GM08714 (cell line): ENCODE measurements at regions not wholly inside any gene's neighbourhood (a gene's known extent, or its start where the extent isn't known, plus 50 kb on each side); places are given as distances from the start of the nearest gene placed in this dataset.

Experiments
- H3K4me3 ChIP-seq: fragments of 200-500 bp; sonication (Bioruptor generic); 2 replicates; pipeline ENCODE4 v1.5.1; 2014; ENCODE audit warnings: mild to moderate bottlenecking, low read length, inconsistent platforms
- ZNF274 ChIP-seq: IDR thresholded peaks from 2 replicates; pipeline ENCODE4 v1.6.1; 2012; ENCODE audit warnings: mild to moderate bottlenecking, low read depth, low read length

GRCh38 chr20:40502576-40502975 is 186.5 kb downstream of the MAFB start:
- no peak overlapping the region for H3K4me3 ChIP-seq
- TF ChIP-seq ZNF274: no peak

- TF ChIP-seq ZNF274: no peak
- H3K4me3 ChIP-seq: no peak overlapping the region
These were observed 189.6 kb downstream of the MAFB start for GRCh38 chr20:40499391-40499790.

GRCh38 chr20:40497899-40498691 is 190.9 kb downstream of the MAFB start:
- TF ChIP-seq ZNF274: no peak
- H3K4me3 ChIP-seq: no peak overlapping the region

GRCh38 chr20:40495956-40496355 is 193.1 kb downstream of the MAFB start:
- H3K4me3 ChIP-seq: no peak overlapping the region

DNA sequence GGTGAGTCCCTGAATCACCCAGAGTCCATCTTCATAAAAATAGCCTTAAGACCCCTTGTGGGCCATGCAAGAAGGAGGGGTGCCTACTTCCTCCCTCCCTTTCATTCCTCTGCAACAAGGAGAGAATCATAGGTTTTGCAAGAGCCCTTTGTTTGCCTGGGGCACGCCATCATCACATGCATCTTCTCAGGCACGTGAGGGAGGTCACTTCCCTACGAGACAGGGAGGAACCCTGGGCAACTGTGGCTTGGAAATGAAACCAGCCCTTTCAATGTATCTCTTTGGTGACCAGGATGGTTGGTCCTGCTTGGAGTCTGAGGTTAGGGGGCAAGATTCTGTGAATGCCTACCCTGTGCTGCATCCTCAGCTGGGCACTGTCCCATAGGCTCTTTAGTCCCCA is 194.8 kb downstream of the MAFB start:
- no peak overlapping the region for H3K4me3 ChIP-seq
- TF ChIP-seq ZNF274: no peak

More at GRCh38 chr20:40495956-40496355, 193.1 kb downstream of the MAFB start:
- TF ChIP-seq ZNF274: no peak

- no peak overlapping the region for H3K4me3 ChIP-seq
- no peak for TF ChIP-seq ZNF274
These were observed 195.5 kb downstream of the MAFB start for GRCh38 chr20:40493549-40493948.

GRCh38 chr20:40493071-40493470 is 196.0 kb downstream of the MAFB start:
- no peak overlapping the region for H3K4me3 ChIP-seq
- TF ChIP-seq ZNF274: no peak

- TF ChIP-seq ZNF274: no peak
- H3K4me3 ChIP-seq: no peak overlapping the region
These were observed 197.9 kb downstream of the MAFB start for GRCh38 chr20:40491009-40491590.

- TF ChIP-seq ZNF274: no peak
- no peak overlapping the region for H3K4me3 ChIP-seq
These were observed 199.2 kb downstream of the MAFB start for GRCh38 chr20:40489886-40490285.

- no peak for TF ChIP-seq ZNF274
These were observed 200.6 kb downstream of the MAFB start for GRCh38 chr20:40488401-40488800.

GRCh38 chr20:40486297-40486696 is 202.7 kb downstream of the MAFB start:
- no peak for TF ChIP-seq ZNF274
- no peak overlapping the region for H3K4me3 ChIP-seq

More at GRCh38 chr20:40488401-40488800, 200.6 kb downstream of the MAFB start:
- H3K4me3 ChIP-seq: no peak overlapping the region

DNA sequence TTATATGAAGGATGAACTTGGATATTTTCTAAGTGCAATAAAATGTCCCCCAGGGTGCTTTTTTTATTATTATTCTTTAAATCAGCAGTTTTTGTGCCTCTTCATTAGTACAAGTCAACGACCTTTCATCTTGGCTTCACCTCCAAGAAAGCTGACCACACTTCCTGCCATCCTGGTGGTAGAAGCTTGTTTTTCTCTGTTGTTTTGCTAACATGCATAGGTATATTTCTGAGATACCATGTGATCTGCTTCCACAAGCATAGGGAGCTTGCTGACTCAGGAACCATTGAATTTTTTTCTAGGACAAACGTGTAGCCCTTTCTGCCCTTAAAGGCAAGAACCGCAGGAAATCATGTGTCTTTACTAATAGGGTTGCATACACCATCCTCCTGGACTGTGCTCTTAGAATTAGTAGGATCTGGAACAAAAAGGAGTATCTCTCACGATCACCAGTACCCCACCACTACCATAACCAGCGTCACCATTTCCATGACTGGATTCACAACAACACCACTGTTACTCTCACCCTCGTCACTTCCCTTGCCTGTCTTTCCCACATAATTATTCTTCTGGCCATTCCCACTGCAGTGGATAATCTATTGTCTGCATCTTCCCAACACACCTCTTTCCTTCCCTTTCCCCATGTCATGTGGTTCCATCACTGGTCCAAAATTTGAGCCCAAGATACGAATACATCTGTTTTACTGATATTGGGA is 207.1 kb downstream of the MAFB start:
- TF ChIP-seq ZNF274: no peak
- H3K4me3 ChIP-seq: no peak overlapping the region

- no peak overlapping the region for H3K4me3 ChIP-seq
- TF ChIP-seq ZNF274: no peak
These were observed 207.7 kb downstream of the MAFB start for GRCh38 chr20:40481337-40481736.

DNA sequence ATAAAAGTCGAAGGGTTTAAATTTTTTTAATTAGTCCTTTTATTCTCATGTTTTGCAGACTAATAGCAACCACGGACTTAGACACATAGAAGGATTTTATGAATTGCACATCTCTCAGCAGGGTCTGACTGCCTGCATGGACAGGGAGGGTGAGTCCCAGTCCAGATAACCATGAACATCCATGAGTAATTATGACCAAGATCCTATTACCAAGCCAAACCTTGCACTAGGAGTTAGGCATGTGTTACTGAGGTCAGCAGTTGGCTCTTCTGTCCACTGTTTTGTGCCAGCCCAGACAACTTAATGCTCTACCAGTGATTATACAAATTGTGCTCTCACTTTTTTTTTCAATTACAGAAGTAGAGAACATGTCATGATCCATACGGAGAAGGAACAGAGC is 211.2 kb downstream of the MAFB start:
- H3K4me3 ChIP-seq: no peak overlapping the region
- TF ChIP-seq ZNF274: no peak

- H3K4me3 ChIP-seq: no peak overlapping the region
- no peak for TF ChIP-seq ZNF274
These were observed 212.6 kb downstream of the MAFB start for GRCh38 chr20:40476461-40476860.

- no peak for TF ChIP-seq ZNF274
- no peak overlapping the region for H3K4me3 ChIP-seq
These were observed 216.1 kb downstream of the MAFB start for GRCh38 chr20:40472905-40473304.
